HepG2 (cell line): ENCODE measurements at regions not wholly inside any gene's neighbourhood (a gene's known extent, or its start where the extent isn't known, plus 50 kb on each side); places are given as distances from the start of the nearest gene placed in this dataset.

ENCODE experiments used
- ATAC-seq: fragments of 200-7000 bp; cut with Tn5 transposase; 3 replicates; pipeline ENCODE4 v1.9.1; 2020; ENCODE audit warnings: mild to moderate bottlenecking, moderate library complexity
- BruUV-seq: library from RNA; stranded (reverse); fragments of 400-500 nt; replicated peaks from 2 replicates; lab custom pipeline; 2021; lab: Mats Ljungman, UMichigan
- CTCF ChIA-PET: fragments of 300-600 bp; formaldehyde crosslinking; extraction: SDS; loops from one replicate; lab custom pipeline; 2021; ENCODE audit warnings: low total read pairs, inconsistent platforms, low intra/inter-chr PET ratio; lab: Yijun Ruan, JAX
- POLR2A ChIA-PET: fragments of 350-600 bp; sonication (Branson Sonifier 250); formaldehyde crosslinking; loops from one replicate; lab custom pipeline; 2020; ENCODE audit warnings: antibody characterized with exemption, inconsistent platforms; lab: Yijun Ruan, JAX
- DNase-seq: peaks from one replicate; pipeline ENCODE4 v3.0.0-alpha.2; 2015; ENCODE audit warnings: low spot score
- FAIRE-seq: peaks from 3 replicates; lab custom pipeline; 2011; peaks lifted over from hg19 to GRCh38; lab: Jason Lieb, UNC
- H2AFZ ChIP-seq: one replicate; pipeline ENCODE4 v1.6.1; 2011; ENCODE audit warnings: low read length, inconsistent platforms
- H3K27ac ChIP-seq: fragments of 300-600 bp; 3 replicates; pipeline ENCODE4 v1.8.0; 2011; ENCODE audit warnings: mixed run types, mild to moderate bottlenecking, mixed read lengths, low read length, inconsistent platforms; ENCODE audit not compliant: insufficient read depth; ENCODE audit errors: extremely low read length
- H3K27me3 ChIP-seq, 2 experiments: fragments of 200-600 bp in 1 of 2; 2 replicates in 1 of 2; 3 replicates in 1 of 2; pipeline versions ENCODE4 v1.6.0 to v1.8.0; 2011; ENCODE audit warnings: low read length in 2 of 2, mild to moderate bottlenecking in 2 of 2, moderate library complexity in 2 of 2, inconsistent platforms in 1 of 2; ENCODE audit not compliant: insufficient read depth in 2 of 2, control insufficient read depth in 1 of 2
- H3K36me3 ChIP-seq, 2 experiments: fragments of 200-600 bp in 1 of 2; replicated peaks in 1 of 2; 2 replicates in 1 of 2; 3 replicates in 1 of 2; pipeline versions ENCODE4 v1.5.1 to v1.8.0; 2011; ENCODE audit warnings: low read length in 2 of 2, inconsistent platforms in 1 of 2; ENCODE audit not compliant: insufficient read depth in 2 of 2, control insufficient read depth in 1 of 2
- H3K4me1 ChIP-seq: 2 replicates; pipeline ENCODE4 v1.5.1; 2012; ENCODE audit warnings: low read length, inconsistent platforms; ENCODE audit not compliant: insufficient read depth
- H3K4me2 ChIP-seq: 2 replicates; pipeline ENCODE4 v1.6.0; 2011; ENCODE audit warnings: low read depth, low read length, inconsistent platforms
- H3K4me3 ChIP-seq, 3 experiments: fragments of 200-600 bp in 1 of 3; sonication (generic), shearing (Covaris generic) in 1 of 3; replicated peaks in 1 of 3; 2 replicates each; pipeline ENCODE4 v1.5.1; 2011 to 2016; ENCODE audit warnings: low read length in 3 of 3, inconsistent platforms in 2 of 3, low read depth in 2 of 3, mild to moderate bottlenecking in 2 of 3, control low read depth in 1 of 3, mixed read lengths in 1 of 3; ENCODE audit not compliant: insufficient read depth in 1 of 3
- H3K79me2 ChIP-seq: one replicate; pipeline ENCODE4 v1.6.1; 2011; ENCODE audit warnings: low read length, inconsistent platforms; ENCODE audit not compliant: insufficient read depth
- H3K9ac ChIP-seq: 2 replicates; pipeline ENCODE4 v1.6.0; 2011; ENCODE audit warnings: mild to moderate bottlenecking, low read depth, low read length, inconsistent platforms; ENCODE audit not compliant: insufficient read depth
- H3K9me3 ChIP-seq: 2 replicates; pipeline ENCODE4 v1.5.1; 2012; ENCODE audit warnings: mild to moderate bottlenecking, low read length
- H4K20me1 ChIP-seq: 2 replicates; pipeline ENCODE4 v1.6.0; 2011; ENCODE audit warnings: inconsistent platforms, mild to moderate bottlenecking, low read length, moderate library complexity; ENCODE audit not compliant: insufficient read depth
- MIXL1 ChIP-seq: IDR thresholded peaks from 2 replicates; pipeline ENCODE4 v1.6.1; 2016
- RAD51 ChIP-seq: fragments of 450-650 bp; IDR thresholded peaks from 2 replicates; pipeline ENCODE4 v1.6.1; 2016; ENCODE audit warnings: borderline replicate concordance
- ZNF749 ChIP-seq: sonication (generic); formaldehyde crosslinking; IDR thresholded peaks from 2 replicates; pipeline ENCODE4 v1.8.0; 2022; ENCODE audit warnings: mild to moderate bottlenecking, missing genetic modification reagents, moderate library complexity, borderline replicate concordance
- WGBS: methylation state at CpG from one replicate; pipeline ENCODE4 v1.1.6; 2017; ENCODE audit warnings: low lambda C conversion rate; 5-methylcytosine and 5-hydroxymethylcytosine counted together
- in situ Hi-C: cut with HindIII; loops from 2 replicates; pipeline ENCODE4 v1.10.0; 2017; ENCODE audit warnings: low pct_unique_long_range_greater_than_20kb; ENCODE audit not compliant: extremely low pct_ligation_motif_present
- intact Hi-C: fragments of 100-400 bp; cut with micrococcal nuclease; formaldehyde crosslinking; loops from one replicate; pipeline ENCODE4 v1.10.0; 2022; ENCODE audit not compliant: unreplicated experiment
- TF ChIP-seq, protein P1 (sequence below): IDR thresholded peaks from 2 replicates; pipeline ENCODE4 v1.6.1; 2016; ENCODE audit warnings: control low read depth
- TF ChIP-seq, protein P2 (sequence below): sonication (generic); formaldehyde crosslinking; IDR thresholded peaks from 2 replicates; pipeline ENCODE4 v1.5.1; 2020; ENCODE audit warnings: mild to moderate bottlenecking, missing genetic modification reagents, borderline replicate concordance
- TF ChIP-seq, protein P3 (sequence below): sonication (generic); formaldehyde crosslinking; IDR thresholded peaks from 2 replicates; pipeline ENCODE4 v1.4.0; 2020; ENCODE audit warnings: missing genetic modification reagents

DNA sequence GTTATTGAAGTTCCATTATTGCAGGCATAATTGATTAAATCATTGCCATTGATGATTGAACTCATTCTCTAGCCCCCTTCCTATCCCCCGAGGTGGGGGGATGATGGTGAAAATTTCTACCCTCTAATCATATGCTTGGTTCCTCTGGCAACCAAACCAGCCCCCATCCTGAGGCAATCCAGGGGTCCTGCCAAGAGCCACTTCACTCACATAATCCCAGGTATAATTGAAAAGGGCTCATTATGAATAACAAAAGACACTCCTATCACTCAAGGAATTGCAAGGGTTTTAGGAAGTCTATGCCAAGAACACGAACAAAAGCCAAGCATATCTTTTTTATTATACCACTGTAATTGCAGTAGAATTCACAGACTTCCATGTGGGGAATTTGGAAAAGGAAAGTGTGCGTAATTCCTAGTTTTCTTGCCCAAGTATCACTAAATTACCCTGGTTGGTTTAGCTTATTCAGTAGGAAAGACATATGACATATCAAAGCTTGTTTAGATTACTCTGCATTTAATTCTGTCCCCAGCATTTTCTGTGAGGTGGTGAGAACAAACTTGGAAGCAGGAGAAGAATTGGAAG lies 130.7 kb upstream of the TAF11L2 start:
- Histone ChIP-seq H3K9ac (no peak overlapping the region), H2AFZ (no peak overlapping the region), H3K4me2 (no peak overlapping the region), H3K27ac (no peak overlapping the region), H3K27me3 (no peaks in the 10 kb centered on the region; a peak in 1 of 5 replicates), H4K20me1 (no peaks in the 10 kb centered on the region), H3K9me3 (no peaks in the 10 kb centered on the region), H3K79me2 (no peaks in the 10 kb centered on the region), H3K4me3 (no peak overlapping the region), H3K4me1 (no peaks in the 10 kb centered on the region), H3K36me3 (no peaks in the 10 kb centered on the region)
- DNase-seq = no peak
- no peak for FAIRE-seq
- in situ Hi-C loops (no loop called here), intact Hi-C loops (no loop called here)
- 2% methylated on average over 3 of the region's 3 CpGs for WGBS
- ChIA-PET CTCF (no interaction called here), POLR2A (no interaction called here)
- ATAC-seq = no peak
- TF ChIP-seq RAD51 = no peak
- TF ChIP-seq, protein P1, sequence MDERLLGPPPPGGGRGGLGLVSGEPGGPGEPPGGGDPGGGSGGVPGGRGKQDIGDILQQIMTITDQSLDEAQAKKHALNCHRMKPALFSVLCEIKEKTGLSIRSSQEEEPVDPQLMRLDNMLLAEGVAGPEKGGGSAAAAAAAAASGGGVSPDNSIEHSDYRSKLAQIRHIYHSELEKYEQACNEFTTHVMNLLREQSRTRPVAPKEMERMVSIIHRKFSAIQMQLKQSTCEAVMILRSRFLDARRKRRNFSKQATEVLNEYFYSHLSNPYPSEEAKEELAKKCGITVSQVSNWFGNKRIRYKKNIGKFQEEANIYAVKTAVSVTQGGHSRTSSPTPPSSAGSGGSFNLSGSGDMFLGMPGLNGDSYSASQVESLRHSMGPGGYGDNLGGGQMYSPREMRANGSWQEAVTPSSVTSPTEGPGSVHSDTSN (CRISPR knock-in tag) = no peak
- TF ChIP-seq ZNF749 (CRISPR knock-in tag) = no peak
- BruUV-seq = no TSS peak

DNA sequence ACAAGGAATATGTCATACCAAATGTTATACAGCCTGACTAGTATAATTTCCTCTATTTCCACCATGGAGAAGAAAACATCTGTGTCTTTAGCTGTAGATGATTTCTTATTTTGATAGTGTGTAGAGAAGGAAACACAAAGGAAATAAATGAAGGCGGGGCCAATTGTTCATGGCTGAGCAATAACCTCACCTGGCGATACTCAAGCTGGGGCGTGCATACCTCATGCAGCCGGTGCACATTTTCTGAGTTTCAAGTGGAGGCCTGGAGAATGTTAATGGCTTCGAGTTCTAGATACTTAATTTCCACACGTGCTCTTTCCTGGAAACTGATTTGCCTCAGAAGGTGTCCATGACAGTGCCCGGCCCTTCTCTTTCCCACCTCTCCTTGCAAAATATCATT lies 127.4 kb upstream of the TAF11L2 start:
- Histone ChIP-seq H3K9ac (no peak overlapping the region), H3K27ac (no peak overlapping the region), H3K9me3 (no peaks in the 10 kb centered on the region), H3K4me3 (no peak overlapping the region), H3K4me2 (no peak overlapping the region), H3K27me3 (no peaks in the 10 kb centered on the region; a peak in 1 of 5 replicates), H3K4me1 (no peaks in the 10 kb centered on the region), H3K36me3 (no peaks in the 10 kb centered on the region), H3K79me2 (no peaks in the 10 kb centered on the region), H4K20me1 (no peaks in the 10 kb centered on the region), H2AFZ (no peak overlapping the region)
- in situ Hi-C loops = no loop called here
- intact Hi-C loops = no loop called here
- no peak for DNase-seq
- POLR2A ChIA-PET = no interaction called here
- no peak for FAIRE-seq
- no TSS peak for BruUV-seq
- ATAC-seq = no peak
- CTCF ChIA-PET = no interaction called here
- 46% methylated on average over 7 of the region's 7 CpGs for WGBS
- TF ChIP-seq, protein P2, sequence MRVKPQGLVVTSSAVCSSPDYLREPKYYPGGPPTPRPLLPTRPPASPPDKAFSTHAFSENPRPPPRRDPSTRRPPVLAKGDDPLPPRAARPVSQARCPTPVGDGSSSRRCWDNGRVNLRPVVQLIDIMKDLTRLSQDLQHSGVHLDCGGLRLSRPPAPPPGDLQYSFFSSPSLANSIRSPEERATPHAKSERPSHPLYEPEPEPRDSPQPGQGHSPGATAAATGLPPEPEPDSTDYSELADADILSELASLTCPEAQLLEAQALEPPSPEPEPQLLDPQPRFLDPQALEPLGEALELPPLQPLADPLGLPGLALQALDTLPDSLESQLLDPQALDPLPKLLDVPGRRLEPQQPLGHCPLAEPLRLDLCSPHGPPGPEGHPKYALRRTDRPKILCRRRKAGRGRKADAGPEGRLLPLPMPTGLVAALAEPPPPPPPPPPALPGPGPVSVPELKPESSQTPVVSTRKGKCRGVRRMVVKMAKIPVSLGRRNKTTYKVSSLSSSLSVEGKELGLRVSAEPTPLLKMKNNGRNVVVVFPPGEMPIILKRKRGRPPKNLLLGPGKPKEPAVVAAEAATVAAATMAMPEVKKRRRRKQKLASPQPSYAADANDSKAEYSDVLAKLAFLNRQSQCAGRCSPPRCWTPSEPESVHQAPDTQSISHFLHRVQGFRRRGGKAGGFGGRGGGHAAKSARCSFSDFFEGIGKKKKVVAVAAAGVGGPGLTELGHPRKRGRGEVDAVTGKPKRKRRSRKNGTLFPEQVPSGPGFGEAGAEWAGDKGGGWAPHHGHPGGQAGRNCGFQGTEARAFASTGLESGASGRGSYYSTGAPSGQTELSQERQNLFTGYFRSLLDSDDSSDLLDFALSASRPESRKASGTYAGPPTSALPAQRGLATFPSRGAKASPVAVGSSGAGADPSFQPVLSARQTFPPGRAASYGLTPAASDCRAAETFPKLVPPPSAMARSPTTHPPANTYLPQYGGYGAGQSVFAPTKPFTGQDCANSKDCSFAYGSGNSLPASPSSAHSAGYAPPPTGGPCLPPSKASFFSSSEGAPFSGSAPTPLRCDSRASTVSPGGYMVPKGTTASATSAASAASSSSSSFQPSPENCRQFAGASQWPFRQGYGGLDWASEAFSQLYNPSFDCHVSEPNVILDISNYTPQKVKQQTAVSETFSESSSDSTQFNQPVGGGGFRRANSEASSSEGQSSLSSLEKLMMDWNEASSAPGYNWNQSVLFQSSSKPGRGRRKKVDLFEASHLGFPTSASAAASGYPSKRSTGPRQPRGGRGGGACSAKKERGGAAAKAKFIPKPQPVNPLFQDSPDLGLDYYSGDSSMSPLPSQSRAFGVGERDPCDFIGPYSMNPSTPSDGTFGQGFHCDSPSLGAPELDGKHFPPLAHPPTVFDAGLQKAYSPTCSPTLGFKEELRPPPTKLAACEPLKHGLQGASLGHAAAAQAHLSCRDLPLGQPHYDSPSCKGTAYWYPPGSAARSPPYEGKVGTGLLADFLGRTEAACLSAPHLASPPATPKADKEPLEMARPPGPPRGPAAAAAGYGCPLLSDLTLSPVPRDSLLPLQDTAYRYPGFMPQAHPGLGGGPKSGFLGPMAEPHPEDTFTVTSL (CRISPR knock-in tag) = no peak
- TF ChIP-seq, protein P3, sequence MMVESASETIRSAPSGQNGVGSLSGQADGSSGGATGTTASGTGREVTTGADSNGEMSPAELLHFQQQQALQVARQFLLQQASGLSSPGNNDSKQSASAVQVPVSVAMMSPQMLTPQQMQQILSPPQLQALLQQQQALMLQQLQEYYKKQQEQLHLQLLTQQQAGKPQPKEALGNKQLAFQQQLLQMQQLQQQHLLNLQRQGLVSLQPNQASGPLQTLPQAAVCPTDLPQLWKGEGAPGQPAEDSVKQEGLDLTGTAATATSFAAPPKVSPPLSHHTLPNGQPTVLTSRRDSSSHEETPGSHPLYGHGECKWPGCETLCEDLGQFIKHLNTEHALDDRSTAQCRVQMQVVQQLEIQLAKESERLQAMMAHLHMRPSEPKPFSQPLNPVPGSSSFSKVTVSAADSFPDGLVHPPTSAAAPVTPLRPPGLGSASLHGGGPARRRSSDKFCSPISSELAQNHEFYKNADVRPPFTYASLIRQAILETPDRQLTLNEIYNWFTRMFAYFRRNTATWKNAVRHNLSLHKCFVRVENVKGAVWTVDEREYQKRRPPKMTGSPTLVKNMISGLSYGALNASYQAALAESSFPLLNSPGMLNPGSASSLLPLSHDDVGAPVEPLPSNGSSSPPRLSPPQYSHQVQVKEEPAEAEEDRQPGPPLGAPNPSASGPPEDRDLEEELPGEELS (CRISPR knock-in tag) = no peak
- no peak for TF ChIP-seq MIXL1
